GM18507 (cell line): ENCODE measurements at regions not wholly inside any gene's neighbourhood (a gene's known extent, or its start where the extent isn't known, plus 50 kb on each side); places are given as distances from the start of the nearest gene placed in this dataset.
A peak's percentile ranks its signal among the peaks of the same experiment; 100 is the strongest.
"Not testable (repeated sequence)": the region's sequence is repeated elsewhere in the genome, so short reads cannot be mapped to it uniquely, and the experiment has no call there.

ENCODE experiments used
- DNase-seq: peaks from one replicate; pipeline ENCODE4 v3.0.0; 2011; ENCODE audit warnings: low read depth; ENCODE audit not compliant: insufficient read length; ENCODE audit errors: extremely low spot score
- FAIRE-seq: peaks from 2 replicates; lab custom pipeline; 2011; peaks lifted over from hg19 to GRCh38; lab: Jason Lieb, UNC

GRCh38 chr20:51143652-51144051 lies 120.7 kb upstream of the KCNG1 start:
- FAIRE-seq (no peak), DNase-seq (no peak)

GRCh38 chr20:51142448-51142847 lies 119.5 kb upstream of the KCNG1 start:
- DNase-seq, result no peak
- FAIRE-seq, result no peak

GRCh38 chr20:51140671-51141070 lies 117.8 kb upstream of the KCNG1 start:
- FAIRE-seq (no peak), DNase-seq (no peak)

GRCh38 chr20:51139891-51140290 lies 117.0 kb upstream of the KCNG1 start:
- no peak for DNase-seq
- FAIRE-seq, result no peak

GRCh38 chr20:51138576-51138975 lies 115.7 kb upstream of the KCNG1 start:
- FAIRE-seq (no peak), DNase-seq (no peak)

- FAIRE-seq, result no peak
- no peak for DNase-seq
Observed at GRCh38 chr20:51137461-51137860, 114.6 kb upstream of the KCNG1 start.

- no peak for DNase-seq
- no peak for FAIRE-seq
Observed at GRCh38 chr20:51135926-51136715, 113.2 kb upstream of the KCNG1 start.

GRCh38 chr20:51134405-51134804 lies 111.5 kb upstream of the KCNG1 start:
- peak; percentile 42 for FAIRE-seq
- no peak for DNase-seq

- FAIRE-seq (no peak), DNase-seq (no peak)
Observed at GRCh38 chr20:51132279-51132678, 109.4 kb upstream of the KCNG1 start.

- no peak for FAIRE-seq
Observed at GRCh38 chr20:51131811-51132210, 108.9 kb upstream of the KCNG1 start.

GRCh38 chr20:51129147-51129776 lies 106.4 kb upstream of the KCNG1 start:
- FAIRE-seq (no peak), DNase-seq (no peak)

More at GRCh38 chr20:51131811-51132210, 108.9 kb upstream of the KCNG1 start:
- DNase-seq, result no peak

GRCh38 chr20:51128198-51128597 lies 105.3 kb upstream of the KCNG1 start:
- FAIRE-seq (no peak), DNase-seq (no peak)

GRCh38 chr20:51127713-51128112 lies 104.8 kb upstream of the KCNG1 start:
- DNase-seq, result no peak
- FAIRE-seq, result no peak

- no peak for DNase-seq
- FAIRE-seq, result no peak
Observed at GRCh38 chr20:51126337-51126736, 103.4 kb upstream of the KCNG1 start.

- DNase-seq, result no peak
- FAIRE-seq, result no peak
Observed at GRCh38 chr20:51125780-51126179, 102.9 kb upstream of the KCNG1 start.

- FAIRE-seq, result no peak
Observed at GRCh38 chr20:51125105-51125504, 102.2 kb upstream of the KCNG1 start.

GRCh38 chr20:51123887-51124286 lies 101.0 kb upstream of the KCNG1 start:
- not testable (repeated sequence) for DNase-seq, FAIRE-seq

More at GRCh38 chr20:51125105-51125504, 102.2 kb upstream of the KCNG1 start:
- DNase-seq, result no peak

- DNase-seq, result no peak
Observed at GRCh38 chr20:51122931-51123658, 100.2 kb upstream of the KCNG1 start.

GRCh38 chr20:51121901-51122412 lies 99.0 kb upstream of the KCNG1 start:
- DNase-seq, result no peak
- no peak for FAIRE-seq

More at GRCh38 chr20:51122931-51123658, 100.2 kb upstream of the KCNG1 start:
- FAIRE-seq, result no peak

- FAIRE-seq (no peak), DNase-seq (no peak)
Observed at GRCh38 chr20:51121272-51121671, 98.4 kb upstream of the KCNG1 start.
